RWPE2 (cell line): ENCODE measurements at regions not wholly inside any gene's neighbourhood (a gene's known extent, or its start where the extent isn't known, plus 50 kb on each side); places are given as distances from the start of the nearest gene placed in this dataset.

Experiments used
- ATAC-seq: fragments of 200-7000 bp; cut with Tn5 transposase; 3 replicates; pipeline ENCODE4 v1.9.1; 2021; ENCODE audit warnings: low read depth
- DNase-seq: peaks from one replicate; pipeline ENCODE4 v3.0.0-alpha.2; 2020; ENCODE audit warnings: low spot score
- H3K27ac ChIP-seq: fragments of 450-650 bp; 2 replicates; pipeline ENCODE4 v1.5.1; 2017; ENCODE audit warnings: mild to moderate bottlenecking; ENCODE audit not compliant: poor library complexity, severe bottlenecking
- H3K27me3 ChIP-seq: fragments of 250-450 bp; sonication (Bioruptor Pico); 2 replicates; pipeline ENCODE4 v1.5.1; 2021; ENCODE audit warnings: mild to moderate bottlenecking, moderate library complexity; ENCODE audit not compliant: insufficient read depth, poor library complexity, severe bottlenecking
- H3K36me3 ChIP-seq: fragments of 250-450 bp; sonication (Bioruptor Pico); 2 replicates; pipeline ENCODE4 v1.5.1; 2020; ENCODE audit warnings: low read depth, mild to moderate bottlenecking, moderate library complexity
- H3K4me1 ChIP-seq: fragments of 250-450 bp; sonication (Bioruptor Pico); 2 replicates; pipeline ENCODE4 v1.5.1; 2021; ENCODE audit warnings: mild to moderate bottlenecking, moderate library complexity; ENCODE audit not compliant: insufficient read depth, poor library complexity, severe bottlenecking
- H3K4me3 ChIP-seq: fragments of 250-450 bp; sonication (Bioruptor Pico); 2 replicates; pipeline ENCODE4 v1.5.1; 2021; ENCODE audit warnings: mild to moderate bottlenecking, moderate library complexity; ENCODE audit not compliant: severe bottlenecking
- H3K9me3 ChIP-seq: fragments of 250-450 bp; sonication (Bioruptor Pico); 2 replicates; pipeline ENCODE4 v1.5.1; 2021; ENCODE audit warnings: mild to moderate bottlenecking, moderate library complexity; ENCODE audit not compliant: severe bottlenecking
- CTCF ChIP-seq: fragments of 450-650 bp; IDR thresholded peaks from one replicate; pipeline ENCODE4 v1.5.1; 2017; ENCODE audit warnings: mild to moderate bottlenecking, moderate library complexity; ENCODE audit not compliant: poor library complexity, severe bottlenecking

GRCh38 chr3:34683851-34684250 lies 885.4 kb downstream of the PDCD6IP start:
- DNase-seq (no peak), ATAC-seq (peak; percentile 78)
- Histone ChIP-seq H3K4me1 (no peaks in the 10 kb centered on the region), H3K4me3 (no peak overlapping the region), H3K36me3 (no peaks in the 10 kb centered on the region), H3K27me3 (no peaks in the 10 kb centered on the region), H3K9me3 (no peaks in the 10 kb centered on the region), H3K27ac (no peak overlapping the region)
- peak; percentile 70 for TF ChIP-seq CTCF

DNA sequence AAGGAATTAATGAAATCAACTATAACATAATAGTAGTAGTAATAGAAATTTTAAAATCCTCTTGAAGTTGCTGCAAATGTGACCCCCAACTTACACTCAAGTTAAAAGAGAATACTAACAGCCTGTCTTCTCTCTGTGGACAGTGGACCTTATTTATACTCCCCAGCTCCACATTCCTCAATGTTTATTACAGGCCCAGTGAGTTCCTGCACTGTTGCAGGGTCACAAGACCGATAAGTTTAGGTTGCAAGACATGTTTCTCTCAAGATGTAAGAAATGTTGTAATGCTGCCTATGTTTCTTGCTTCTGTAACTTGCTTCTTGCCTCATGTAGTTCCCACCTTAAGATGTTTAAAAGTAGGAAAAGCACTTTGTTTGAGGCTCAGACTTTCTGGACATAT lies 888.1 kb downstream of the PDCD6IP start:
- no peaks in the 10 kb centered on the region for H3K36me3 ChIP-seq
- TF ChIP-seq CTCF = no peak
- ATAC-seq (no peak), DNase-seq (no peak)
- no peaks in the 10 kb centered on the region for H3K9me3 ChIP-seq
- no peaks in the 10 kb centered on the region for H3K4me1 ChIP-seq
- H3K27ac ChIP-seq = no peak overlapping the region
- H3K27me3 ChIP-seq = no peaks in the 10 kb centered on the region
- no peak overlapping the region for H3K4me3 ChIP-seq

DNA sequence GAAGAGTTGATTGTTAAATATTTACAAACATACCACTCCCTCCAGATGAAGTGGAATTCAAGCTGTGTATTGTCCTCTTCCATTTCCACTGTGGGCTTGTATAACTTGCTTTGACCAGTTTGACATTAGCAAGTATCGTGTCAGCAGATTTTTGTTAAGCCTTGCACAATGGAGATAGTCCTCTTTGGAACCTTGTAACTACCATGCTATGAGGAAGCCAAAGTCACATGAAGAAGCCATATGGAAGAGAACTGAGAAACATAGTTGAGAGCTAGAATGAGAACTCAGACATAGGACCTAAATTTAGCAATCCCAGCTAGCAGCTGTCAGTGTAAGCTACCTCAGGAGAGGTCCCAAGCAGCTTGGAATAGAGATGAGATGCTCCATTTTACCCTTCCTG lies 889.2 kb downstream of the PDCD6IP start:
- Histone ChIP-seq H3K27ac (no peak overlapping the region), H3K4me3 (no peak overlapping the region), H3K27me3 (no peaks in the 10 kb centered on the region), H3K4me1 (no peaks in the 10 kb centered on the region), H3K36me3 (no peaks in the 10 kb centered on the region), H3K9me3 (no peaks in the 10 kb centered on the region)
- no peak for TF ChIP-seq CTCF
- DNase-seq (no peak), ATAC-seq (no peak)

- H3K27me3 ChIP-seq = no peaks in the 10 kb centered on the region
- H3K36me3 ChIP-seq = no peaks in the 10 kb centered on the region
- no peaks in the 10 kb centered on the region for H3K4me1 ChIP-seq
- no peak for TF ChIP-seq CTCF
- H3K27ac ChIP-seq = no peak overlapping the region
- no peaks in the 10 kb centered on the region for H3K9me3 ChIP-seq
- ATAC-seq (no peak), DNase-seq (no peak)
- no peak overlapping the region for H3K4me3 ChIP-seq
Measured at GRCh38 chr3:34696831-34697230, 898.4 kb downstream of the PDCD6IP start.

DNA sequence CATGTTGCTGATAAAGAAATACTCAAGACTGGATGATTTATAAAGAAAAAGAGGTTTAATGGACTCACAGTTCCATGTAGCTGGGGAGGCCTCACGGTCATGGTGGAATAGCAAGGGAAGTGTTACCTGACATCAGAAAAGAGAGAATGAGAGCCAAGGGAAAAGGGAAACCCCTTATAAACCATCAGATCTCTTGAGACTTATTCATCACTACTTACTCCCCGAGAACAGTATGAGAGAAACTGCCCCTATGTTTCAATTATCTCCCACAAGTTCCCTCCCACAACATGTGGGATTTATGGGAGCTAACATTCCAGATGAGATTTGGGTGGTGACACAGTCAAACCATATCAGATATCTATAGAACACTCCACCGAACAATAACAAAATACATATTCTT lies 904.6 kb downstream of the PDCD6IP start:
- H3K4me1 ChIP-seq = no peaks in the 10 kb centered on the region
- H3K36me3 ChIP-seq = no peaks in the 10 kb centered on the region
- H3K27me3 ChIP-seq = no peaks in the 10 kb centered on the region
- no peaks in the 10 kb centered on the region for H3K9me3 ChIP-seq
- no peak overlapping the region for H3K4me3 ChIP-seq
- DNase-seq (no peak), ATAC-seq (no peak)
- TF ChIP-seq CTCF = no peak
- no peak overlapping the region for H3K27ac ChIP-seq
